Astrocyte of the cerebellum (primary cell): ENCODE measurements at regions not wholly inside any gene's neighbourhood (a gene's known extent, or its start where the extent isn't known, plus 50 kb on each side); places are given as distances from the start of the nearest gene placed in this dataset.

Experiments used
- DNase-seq: peaks from one replicate; pipeline ENCODE4 v3.0.0-alpha.2; 2011; ENCODE audit warnings: low read depth
- H3K4me3 ChIP-seq: 2 replicates; pipeline ENCODE4 v1.5.1; 2011; ENCODE audit warnings: mild to moderate bottlenecking, low read depth, low read length, moderate library complexity
- CTCF ChIP-seq: IDR thresholded peaks from 2 replicates; pipeline ENCODE4 v1.5.1; 2012; ENCODE audit warnings: low read length, low read depth, moderate library complexity, mild to moderate bottlenecking; ENCODE audit errors: missing control alignments
- in situ Hi-C: cut with HindIII; loops from 2 replicates; pipeline ENCODE4 v1.10.0; 2017; ENCODE audit warnings: low sequenced_read_pairs

- DNase-seq = no peak
- TF ChIP-seq CTCF = no peak
- in situ Hi-C loops = no loop called here
- no peak overlapping the region for H3K4me3 ChIP-seq
Observed at GRCh38 chr4:44859477-44859876, 133.1 kb upstream of the GNPDA2 start.

- TF ChIP-seq CTCF = no peak
- DNase-seq = no peak
- no peak overlapping the region for H3K4me3 ChIP-seq
- in situ Hi-C loops = no loop called here
Observed at GRCh38 chr4:44848466-44848865, 122.1 kb upstream of the GNPDA2 start.

GRCh38 chr4:44845993-44846392 is 119.6 kb upstream of the GNPDA2 start:
- in situ Hi-C loops = no loop called here
- no peak for TF ChIP-seq CTCF
- H3K4me3 ChIP-seq = no peak overlapping the region
- DNase-seq = no peak

GRCh38 chr4:44845309-44845708 is 119.0 kb upstream of the GNPDA2 start:
- no peak for TF ChIP-seq CTCF
- in situ Hi-C loops = no loop called here
- DNase-seq = no peak
- H3K4me3 ChIP-seq = no peak overlapping the region

- in situ Hi-C loops = no loop called here
- DNase-seq = no peak
- TF ChIP-seq CTCF = no peak
- H3K4me3 ChIP-seq = no peak overlapping the region
Observed at GRCh38 chr4:44842531-44842930, 116.2 kb upstream of the GNPDA2 start.

- in situ Hi-C loops = no loop called here
Observed at GRCh38 chr4:44817930-44818329, 91.6 kb upstream of the GNPDA2 start.

More at GRCh38 chr4:44817930-44818329, 91.6 kb upstream of the GNPDA2 start:
- no peak for DNase-seq
- H3K4me3 ChIP-seq = no peak overlapping the region
- TF ChIP-seq CTCF = no peak
